ENCODE measurements at regions not wholly inside any gene's neighbourhood (a gene's known extent, or its start where the extent isn't known, plus 50 kb on each side); places are given as distances from the start of the nearest gene placed in this dataset.
"Not testable (repeated sequence)": the region's sequence is repeated elsewhere in the genome, so short reads cannot be mapped to it uniquely, and the experiment has no call there.

DNA sequence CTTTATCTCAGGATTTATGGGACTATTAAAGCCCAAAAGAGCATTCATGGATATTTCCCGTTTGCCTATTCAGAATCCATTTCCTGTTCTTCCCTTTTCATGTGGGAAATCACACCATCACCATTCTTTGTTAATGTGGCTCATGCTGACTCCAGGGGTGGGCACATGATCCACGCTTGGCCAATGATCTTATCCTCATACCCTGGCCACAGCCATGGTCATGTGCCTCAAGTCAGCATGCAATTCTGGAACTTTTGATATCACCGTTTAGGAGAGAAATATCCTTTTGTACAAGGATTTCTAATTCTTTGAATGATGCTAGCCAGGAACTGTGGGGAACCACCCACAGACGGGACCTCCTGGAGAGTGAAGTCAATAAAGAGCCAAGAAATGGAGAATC is 272.2 kb downstream of the PRELID2 start:
- DNase-seq = no peak

DNA sequence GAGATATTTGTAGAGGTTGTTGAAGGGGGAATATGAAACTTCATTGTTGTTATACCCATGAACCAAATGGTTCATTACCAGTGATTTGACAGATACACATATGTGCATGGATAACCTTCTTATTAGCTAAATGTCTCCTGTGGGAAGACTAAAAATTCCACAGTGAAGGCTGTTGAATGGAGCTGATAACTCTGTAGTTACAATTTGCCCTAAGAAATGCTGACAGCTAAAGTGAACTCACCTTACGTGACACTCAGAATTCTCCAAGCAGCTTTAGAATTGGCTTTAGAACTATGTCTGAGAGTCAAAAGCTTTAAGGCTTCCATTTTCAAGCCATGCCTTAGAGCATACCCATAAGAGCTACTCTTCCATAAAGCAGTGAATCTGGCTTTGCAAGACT is 276.9 kb downstream of the PRELID2 start:
- DNase-seq = no peak

DNA sequence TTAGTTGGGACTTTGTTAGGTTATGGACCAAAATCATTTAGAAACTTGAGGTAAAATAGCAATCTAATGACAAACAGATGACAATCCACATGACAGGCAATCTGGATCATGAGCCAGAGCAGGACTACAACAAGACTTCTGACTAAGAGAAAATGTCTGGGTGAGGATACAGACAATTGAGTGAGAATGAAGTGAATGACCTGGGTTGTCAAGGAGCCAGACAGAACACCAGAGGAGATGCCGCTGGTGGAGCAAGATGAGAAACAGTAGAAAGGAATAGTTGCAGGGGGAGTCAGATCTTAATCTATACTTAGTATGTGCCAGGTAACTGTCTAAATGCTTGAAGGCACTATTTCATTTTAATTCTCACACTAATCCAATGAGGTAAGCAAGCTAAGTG is 277.8 kb downstream of the PRELID2 start:
- no peak for DNase-seq

DNA sequence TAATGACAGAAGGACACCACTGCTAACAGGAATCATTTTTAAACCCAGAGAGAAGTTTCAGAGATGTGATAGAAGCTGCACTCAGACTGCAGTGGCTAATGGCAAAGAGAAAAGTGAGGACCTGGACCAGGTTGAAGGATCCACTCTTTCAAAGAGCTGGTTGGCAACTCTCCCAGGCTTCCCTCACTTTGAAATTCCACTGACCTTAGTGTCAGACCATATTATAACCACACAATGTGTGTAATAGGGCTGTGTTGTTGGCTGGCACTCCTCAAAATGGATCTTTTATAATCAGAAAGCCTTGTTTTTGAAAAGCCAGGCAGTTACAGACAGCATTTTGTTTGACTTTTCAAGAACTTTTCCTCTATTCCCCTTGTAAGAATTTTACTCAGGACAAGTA is 280.7 kb downstream of the PRELID2 start:
- DNase-seq = no peak

DNA sequence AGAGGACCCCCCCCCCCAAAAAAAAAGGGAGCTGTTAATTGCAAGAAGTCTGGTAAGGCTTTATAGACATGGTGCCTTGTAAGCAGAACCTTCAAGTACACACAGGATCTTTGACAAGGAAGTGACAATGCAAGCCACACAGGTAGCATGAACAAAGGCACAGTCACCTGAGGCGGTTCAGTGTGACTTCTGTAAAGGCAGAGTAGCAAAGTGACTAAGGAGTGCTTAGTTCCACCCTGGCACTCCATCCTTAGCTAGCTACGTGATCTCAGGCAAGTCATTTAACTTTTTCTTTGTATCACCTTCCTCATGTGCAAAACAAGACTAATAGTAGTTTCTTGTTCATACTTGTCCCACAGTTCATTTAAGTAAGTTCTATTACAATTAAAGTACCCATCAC is 282.0 kb downstream of the PRELID2 start:
- no peak for DNase-seq

DNA sequence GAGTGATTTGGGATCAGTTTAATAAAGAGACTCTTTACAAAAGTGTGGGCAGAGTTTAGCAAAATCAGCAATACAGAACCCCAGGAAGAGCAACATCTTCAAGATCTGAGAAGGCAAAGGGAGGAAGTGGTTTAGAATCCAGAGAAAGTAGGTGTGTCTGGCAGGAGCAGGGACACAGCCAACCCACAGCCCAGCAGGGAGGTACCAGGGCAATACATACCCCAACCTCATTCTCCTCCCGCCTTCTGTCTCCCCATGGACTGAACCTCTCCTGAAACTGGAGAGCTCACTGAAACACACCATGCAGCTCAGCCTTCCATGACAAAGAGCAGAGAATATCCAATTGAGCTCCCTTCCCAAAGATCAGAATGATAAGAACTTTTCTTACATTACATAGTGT is 283.4 kb downstream of the PRELID2 start:
- DNase-seq = no peak

DNA sequence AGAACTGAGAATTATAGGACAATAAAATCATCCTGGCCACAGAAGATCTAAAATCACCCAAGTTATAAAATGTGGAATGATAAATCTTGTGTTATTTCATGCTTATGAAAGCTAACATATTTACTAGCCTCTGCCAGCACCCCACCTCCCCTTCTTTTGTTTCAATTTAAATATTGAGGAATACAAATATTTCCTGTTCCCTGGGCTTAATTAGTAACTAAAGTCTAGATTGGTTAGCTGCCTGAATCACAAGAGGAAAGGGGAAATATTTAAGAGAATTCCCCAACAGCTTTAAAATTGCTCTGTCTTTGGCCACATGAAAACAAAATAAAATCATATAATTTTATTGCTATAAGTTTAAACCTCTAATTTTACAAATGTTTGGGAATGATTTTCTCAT is 287.0 kb downstream of the PRELID2 start:
- no peak for DNase-seq

DNA sequence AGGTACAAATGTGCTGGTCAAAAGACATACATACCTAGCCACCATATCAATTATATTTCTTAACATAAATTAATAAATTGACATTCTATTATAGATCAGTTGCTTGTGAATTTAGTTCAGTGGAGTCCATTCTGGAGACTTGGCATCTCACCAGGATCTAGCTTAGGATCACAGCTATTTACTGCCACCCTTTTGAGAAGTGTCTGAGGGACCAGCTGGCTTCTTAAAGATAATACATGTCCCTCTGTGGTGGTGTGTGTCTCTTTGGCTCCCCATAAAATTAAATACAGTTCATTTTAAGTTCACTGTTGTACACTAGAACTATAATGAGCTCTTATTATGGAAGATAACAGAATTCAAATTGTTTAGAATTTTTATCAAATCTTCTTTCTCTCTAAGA is 290.7 kb downstream of the PRELID2 start:
- DNase-seq = no peak

DNA sequence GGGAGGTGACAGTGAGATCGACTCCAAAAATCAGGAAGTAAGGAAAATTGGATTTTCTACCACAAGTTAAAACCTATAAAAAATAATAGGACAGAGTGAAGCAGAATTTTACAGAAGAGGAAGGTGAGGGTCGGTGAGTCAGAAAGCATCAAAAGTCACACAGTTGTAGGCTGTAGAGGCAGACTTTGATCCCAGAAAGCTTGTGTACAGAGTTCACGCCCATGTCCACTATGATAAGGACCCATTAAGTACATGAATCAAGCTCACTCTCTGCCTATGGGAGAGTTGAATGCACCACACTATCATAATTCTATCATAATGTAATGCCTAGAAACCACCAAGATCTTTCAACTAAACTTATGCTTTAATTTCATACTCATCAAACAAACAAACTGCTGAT is 291.2 kb downstream of the PRELID2 start:
- DNase-seq = no peak

DNA sequence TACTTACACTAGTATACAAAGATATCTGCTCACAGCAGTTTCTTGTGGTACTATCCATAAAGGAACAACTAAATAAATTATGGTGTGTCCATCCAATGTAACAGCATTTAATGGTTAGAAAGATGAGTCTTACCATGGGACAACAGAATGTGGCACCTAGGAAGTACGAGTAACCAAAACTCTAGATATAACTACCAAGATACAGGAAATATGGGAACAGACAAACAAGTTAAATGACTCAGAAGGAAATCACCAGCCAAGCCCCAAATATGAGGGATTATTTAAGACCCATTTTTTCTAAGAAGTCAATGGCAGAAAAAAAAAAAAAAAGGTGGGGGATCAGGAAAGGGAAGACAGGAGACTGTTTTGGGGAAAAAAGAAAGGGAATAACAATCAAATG is 294.8 kb downstream of the PRELID2 start:
- DNase-seq = no peak

DNA sequence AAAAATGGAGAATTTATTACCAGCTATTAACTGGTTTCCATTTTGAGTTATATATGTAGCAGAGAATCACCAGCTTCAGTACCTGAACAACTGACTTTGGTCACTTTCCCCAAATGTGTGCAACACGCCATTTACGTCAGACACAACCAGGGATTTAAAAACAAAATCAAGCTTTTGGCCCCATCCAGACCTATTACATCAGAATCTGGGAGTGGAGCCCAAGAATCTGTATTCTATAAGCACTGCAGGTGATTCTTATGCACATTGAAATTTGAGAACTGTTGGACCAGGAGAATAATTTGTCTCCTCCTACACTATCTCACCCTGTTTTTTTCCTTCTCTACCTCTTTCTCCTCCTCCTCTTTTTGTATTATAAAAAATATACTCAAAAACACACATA is 295.9 kb downstream of the PRELID2 start:
- no peak for DNase-seq

DNA sequence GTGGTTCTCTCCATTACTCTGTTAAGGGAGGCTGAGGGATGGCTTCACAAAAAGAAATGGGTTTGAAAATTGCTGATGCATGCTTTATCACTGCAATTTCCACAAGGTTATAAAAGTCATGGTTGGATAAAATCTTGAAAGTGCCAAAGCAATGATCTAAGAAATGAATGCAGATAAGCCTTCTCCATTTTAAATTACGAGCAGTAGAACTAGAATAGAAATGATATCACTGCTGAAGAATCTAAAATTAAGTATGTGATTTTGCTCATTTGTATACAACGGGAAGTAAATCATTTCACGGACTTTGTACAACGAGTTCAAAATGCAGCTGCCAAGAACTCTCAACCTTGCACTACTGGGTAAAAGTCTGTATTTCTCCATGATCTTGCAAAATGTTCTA is 299.0 kb downstream of the PRELID2 start:
- no peak for DNase-seq

DNA sequence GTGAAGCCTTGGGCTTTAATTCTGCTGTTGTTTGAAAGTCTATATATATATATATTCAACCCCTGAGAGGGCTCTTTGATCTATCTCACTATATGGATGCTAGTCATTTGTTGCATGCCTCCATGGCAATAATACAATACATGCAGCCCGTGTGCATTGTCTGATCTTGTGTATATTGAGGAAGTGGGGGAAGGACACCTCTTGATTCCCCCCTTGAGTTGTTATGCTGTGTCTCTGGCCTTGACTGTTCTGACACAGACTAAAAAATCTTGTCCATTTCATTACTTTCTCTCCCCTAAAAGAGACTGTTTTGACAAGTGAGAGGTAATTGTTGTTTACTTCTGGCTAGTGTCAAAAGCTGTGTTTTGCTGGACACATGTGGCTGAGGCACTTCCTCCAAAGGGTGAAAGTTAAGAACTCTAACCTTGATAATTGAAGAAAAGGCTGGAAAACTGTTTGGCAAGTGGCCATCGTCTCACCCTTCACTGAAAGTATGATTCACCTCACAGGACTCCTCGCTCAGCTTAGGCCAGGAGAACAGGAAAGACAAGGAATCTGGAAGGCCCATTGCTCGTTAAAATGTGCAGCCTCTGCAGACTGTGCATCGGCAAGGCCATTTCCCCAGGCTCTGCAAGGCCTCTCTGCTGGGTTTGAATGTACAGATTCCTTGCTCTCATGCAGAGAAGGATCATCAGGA is 304.0 kb downstream of the PRELID2 start:
- no peak for DNase-seq

DNA sequence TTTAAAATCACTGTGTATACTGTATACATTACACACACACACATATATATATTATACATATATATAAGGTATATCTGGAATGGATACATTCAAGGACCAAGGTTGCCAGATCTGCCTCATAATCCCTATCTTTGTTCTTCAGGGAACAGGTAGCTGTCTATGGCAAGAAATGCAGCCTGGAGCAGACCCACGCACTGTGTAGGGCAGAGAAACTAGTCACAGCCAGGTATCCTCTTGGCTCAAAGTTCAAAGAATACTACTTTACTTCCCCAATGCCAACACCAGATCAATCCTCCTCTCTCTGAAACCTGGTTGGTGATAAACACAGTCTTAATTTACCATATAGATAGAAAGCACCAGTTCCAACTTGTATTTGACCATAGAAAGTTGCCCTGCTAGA is 313.6 kb downstream of the PRELID2 start:
- DNase-seq = no peak

DNA sequence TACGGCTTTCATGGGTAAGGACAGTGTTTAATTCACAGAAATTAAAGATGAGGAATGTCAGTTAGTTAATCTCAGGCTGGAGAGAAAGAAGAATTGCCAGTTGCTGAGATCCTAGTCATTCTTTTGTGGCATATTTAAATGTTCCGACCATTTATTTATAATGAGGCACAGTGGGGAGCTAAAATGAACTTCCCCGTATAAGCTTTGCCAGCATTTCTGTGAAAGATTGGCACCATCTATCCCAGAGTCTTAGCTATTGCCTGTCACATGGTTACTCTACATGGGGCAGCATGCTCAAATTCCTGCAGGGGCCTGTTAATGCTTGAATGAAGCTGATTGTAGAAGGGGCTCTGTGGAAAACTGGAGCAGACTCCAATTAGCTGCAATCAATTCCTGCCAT is 314.1 kb downstream of the PRELID2 start:
- no peak for DNase-seq

DNA sequence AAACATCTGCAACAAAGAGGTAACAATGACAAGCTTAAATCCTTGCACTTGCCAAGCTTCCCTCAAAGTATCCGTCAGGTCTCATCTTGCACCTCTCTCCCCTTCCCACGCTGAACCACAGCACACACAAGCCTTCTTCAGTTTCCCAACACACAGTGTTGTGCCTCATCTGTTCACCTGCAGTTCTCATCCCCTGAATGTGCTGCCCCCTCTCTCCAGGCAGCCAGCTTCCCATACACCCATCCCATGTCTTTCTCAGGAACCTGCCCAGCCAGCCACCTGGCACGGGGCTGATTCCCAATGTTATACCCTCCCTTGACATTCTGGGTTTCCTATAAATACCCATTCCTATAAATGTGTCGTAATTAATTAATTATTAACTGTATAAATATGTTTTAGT is 314.8 kb downstream of the PRELID2 start:
- no peak for DNase-seq

DNA sequence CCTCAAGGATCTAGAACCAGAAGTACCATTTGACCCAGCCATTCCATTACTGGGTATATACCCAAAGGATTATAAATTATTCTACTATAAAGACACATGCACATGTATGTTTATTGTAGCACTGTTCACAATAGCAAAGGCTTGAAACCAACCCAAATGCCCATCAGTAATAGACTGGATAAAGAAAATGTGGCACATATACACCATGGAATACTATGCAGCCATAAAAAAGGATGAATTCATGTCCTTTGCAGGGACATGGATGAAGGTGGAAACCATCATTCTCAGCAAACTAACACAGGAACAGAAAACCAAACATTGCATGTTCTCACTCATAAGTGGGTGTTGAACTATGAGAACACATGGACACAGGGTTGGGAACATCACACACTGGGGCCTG is 317.6 kb downstream of the PRELID2 start:
- DNase-seq = not testable (repeated sequence)

DNA sequence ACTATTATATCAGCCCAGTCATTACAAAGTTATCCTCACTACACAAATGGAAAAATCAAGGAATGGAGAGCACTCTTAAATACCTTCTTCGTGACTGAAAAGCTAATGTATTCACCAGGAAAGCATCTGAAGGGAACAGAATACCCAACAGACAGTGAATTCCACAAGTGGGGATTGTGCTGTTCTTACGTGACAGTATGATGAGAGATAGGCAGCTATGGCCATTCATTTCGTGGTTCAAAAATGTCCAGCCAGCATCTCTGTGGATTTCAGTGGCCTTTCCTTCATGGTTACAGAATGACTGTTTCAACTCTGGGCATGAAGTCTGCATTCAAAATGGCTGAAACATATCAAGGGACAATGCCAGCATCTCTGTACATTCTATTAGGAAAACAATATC is 323.8 kb downstream of the PRELID2 start:
- no peak for DNase-seq

DNA sequence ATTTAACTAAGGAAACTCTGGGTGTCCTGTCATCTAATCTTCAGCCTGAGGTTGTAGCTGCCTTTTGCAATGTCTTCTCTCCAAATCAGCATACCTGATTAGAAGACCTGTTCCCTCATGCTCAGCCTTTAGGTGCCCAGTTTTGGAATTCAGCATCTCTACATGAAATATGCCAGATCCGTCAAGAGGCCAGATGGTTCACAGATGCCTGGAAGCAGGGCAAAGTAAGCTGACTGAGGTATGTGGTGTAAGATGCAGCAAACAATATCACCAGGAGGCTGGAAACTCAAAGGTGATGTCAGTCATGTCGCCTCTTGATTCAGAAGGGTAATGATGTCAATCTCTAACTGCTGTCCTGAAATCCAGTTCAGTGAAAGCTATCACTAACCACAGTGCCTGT is 324.4 kb downstream of the PRELID2 start:
- no peak for DNase-seq

DNA sequence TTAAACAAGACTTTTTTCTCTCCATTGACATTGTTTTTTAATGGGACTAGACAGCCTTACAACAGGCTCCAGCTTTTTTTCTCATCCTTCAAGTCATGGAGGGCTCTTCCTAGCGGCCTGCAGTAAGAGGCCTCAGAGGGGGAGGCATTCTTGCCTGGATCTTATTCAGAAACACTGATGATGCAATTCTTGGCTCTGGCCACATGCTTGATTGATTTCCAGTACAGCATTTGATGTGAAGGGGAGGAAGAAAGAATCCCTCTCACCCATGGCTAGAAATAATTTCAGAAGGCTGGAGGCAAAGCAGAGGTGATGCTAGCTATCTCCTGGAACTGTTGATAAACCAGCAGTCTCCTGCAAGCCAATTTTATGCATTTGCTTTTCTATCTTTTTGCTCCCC is 324.8 kb downstream of the PRELID2 start:
- DNase-seq = no peak

DNA sequence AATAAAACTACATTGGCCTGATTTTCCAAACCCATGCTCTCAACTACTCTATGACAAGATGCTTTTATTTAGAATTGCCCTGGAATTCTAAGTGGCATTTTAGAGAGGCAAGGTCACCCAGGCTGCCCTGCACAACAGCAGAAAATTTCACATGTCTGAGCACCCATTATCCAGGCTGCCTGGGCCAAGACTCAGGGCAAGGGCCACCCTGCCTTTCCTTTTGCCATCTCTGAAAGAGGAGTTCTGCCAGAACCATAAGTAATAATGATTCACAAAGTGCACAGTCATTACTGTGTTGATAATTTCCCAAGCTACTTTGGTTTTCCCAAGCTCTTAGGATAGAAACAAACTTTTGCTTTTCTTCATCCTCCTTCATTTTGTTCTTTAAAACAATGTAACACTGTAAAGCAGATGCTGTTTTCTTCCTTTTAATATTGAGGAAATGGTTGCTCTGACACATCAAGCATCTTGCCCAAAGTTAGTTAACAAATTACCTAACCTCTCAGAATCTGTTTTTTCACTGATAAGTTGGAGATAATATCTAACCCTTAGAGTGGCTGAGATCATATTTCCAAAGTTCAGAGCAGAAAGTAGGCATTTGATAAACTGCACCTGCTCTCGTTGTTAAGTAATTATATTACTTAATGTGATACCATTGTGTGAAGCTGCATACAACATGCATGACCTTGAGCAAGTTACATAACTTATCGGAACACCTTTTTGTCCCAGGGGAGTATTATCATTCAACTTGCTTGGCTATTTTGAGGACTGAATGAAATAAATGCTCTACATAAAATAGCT is 325.6 kb downstream of the PRELID2 start:
- DNase-seq = no peak

DNA sequence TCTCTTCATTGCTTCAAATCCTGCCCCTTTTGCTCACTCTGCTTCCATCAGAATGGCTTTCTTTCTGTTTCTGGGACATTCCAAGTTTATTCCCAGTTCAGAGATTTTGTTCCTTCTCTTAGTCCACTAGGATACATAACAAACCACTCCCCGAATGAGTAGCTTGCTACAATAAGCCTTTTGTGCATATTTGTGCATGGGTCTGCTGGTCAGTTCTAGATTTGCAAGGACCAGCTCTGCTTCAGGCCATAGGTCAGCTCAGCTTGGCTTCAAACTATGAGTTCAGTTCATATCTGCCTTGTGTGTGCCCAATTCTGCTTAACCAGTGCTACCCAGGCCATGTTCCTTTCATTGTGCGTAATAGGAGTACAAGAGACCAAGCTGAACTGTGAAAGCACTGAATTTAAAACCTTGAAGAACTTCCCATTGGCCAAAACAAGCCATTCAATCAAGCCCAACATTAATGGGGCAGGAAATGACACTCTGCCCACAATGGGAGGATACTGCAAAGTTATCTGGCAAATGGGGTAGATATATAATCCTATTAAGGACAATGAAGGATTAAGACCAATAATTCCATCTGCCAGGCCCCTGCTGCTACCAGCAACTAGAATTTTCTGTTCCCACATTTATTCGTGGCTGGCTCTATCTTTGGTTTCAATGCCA is 328.8 kb downstream of the PRELID2 start:
- DNase-seq = no peak

DNA sequence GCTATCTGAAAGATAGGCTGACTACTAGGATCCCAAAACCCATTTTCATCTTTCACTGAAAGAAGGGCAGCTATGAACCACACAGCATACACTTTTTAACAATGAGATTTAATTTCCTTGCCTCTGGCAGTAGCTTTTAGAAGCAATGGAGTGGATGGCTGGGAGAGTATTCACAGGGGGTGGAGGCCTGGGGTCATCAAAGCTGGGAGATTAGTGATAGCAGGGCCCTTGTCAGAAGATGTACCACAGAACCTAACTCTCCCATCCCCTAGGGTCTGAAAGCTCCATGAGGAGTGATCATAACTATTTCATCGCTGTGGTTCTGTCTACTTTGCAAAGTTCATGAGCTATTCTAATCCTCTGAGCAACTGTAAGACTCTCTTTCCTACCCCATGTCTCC is 332.2 kb downstream of the PRELID2 start:
- no peak for DNase-seq

DNA sequence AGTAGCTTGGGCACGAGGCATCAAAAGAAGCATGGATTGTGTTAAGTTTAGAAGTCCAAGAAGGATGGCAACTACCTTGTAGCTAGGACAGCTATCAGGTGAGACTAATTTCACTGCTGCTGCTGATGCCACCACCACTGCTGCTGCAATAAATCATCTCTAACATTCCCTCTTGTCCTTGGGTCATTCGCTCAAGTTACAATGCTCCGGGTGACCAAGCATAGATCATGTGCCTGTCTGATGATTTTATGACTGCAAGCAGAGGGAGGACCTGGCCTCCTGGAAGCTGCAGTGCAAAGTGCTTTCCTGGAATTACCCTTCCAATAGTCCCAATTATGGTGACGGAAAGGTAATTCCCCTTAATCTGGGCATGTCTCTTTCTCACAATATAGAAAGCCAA is 334.4 kb downstream of the PRELID2 start:
- no peak for DNase-seq

Data from stimulated activated CD4-positive, alpha-beta T cell treated with anti-CD3 and anti-CD28 coated beads, Interleukin-2, amount 100 ng/mL, for 48 hours (primary cell).